Neural progenitor cell (in vitro differentiated cells): ENCODE measurements at regions not wholly inside any gene's neighbourhood (a gene's known extent, or its start where the extent isn't known, plus 50 kb on each side); places are given as distances from the start of the nearest gene placed in this dataset.

Source experiments
- EZH2 ChIP-seq: fragments of 200-600 bp; sonication (generic); IDR thresholded peaks from 2 replicates; pipeline ENCODE4 v1.6.1; 2017; ENCODE audit warnings: antibody characterized with exemption, mild to moderate bottlenecking, moderate library complexity
- EZH2phosphoT487 ChIP-seq: fragments of 200-600 bp; sonication (generic); IDR thresholded peaks from 2 replicates; pipeline ENCODE4 v1.6.1; 2017; ENCODE audit warnings: antibody characterized with exemption
- TF ChIP-seq, protein P1 (sequence below): fragments of 200-600 bp; sonication (generic); IDR thresholded peaks from 2 replicates; pipeline ENCODE4 v1.5.1; 2017; ENCODE audit warnings: antibody characterized with exemption, mild to moderate bottlenecking

DNA sequence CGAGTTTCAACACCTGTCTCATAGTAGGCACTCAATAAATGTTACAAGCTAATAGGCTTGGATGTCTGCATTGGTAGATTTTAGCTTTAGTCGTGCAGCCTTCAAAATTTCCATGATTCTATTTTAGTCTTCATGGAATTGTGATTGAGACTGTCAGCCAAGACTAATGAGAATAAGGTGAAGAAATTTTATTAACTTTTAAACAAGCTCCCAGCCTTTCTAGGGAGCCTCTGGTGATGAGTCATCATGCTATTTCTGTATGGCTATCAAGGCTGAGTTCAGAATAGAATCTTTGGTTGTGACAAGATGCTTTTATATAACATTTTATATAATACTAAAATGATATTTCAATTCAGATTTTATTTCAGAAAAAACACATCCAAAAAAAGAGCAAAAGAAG is 685.8 kb downstream of the GABRG1 start:
- TF ChIP-seq EZH2 (no peak), EZH2phosphoT487 (no peak)
- TF ChIP-seq, protein P1, sequence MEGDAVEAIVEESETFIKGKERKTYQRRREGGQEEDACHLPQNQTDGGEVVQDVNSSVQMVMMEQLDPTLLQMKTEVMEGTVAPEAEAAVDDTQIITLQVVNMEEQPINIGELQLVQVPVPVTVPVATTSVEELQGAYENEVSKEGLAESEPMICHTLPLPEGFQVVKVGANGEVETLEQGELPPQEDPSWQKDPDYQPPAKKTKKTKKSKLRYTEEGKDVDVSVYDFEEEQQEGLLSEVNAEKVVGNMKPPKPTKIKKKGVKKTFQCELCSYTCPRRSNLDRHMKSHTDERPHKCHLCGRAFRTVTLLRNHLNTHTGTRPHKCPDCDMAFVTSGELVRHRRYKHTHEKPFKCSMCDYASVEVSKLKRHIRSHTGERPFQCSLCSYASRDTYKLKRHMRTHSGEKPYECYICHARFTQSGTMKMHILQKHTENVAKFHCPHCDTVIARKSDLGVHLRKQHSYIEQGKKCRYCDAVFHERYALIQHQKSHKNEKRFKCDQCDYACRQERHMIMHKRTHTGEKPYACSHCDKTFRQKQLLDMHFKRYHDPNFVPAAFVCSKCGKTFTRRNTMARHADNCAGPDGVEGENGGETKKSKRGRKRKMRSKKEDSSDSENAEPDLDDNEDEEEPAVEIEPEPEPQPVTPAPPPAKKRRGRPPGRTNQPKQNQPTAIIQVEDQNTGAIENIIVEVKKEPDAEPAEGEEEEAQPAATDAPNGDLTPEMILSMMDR, result no peak
